Stimulated activated CD4-positive, alpha-beta T cell treated with anti-CD3 and anti-CD28 coated beads, Interleukin-12 subunit alpha, Interleukin-12 subunit beta, amount 100 ng/mL, for 24 hours (primary cell): ENCODE measurements at regions not wholly inside any gene's neighbourhood (a gene's known extent, or its start where the extent isn't known, plus 50 kb on each side); places are given as distances from the start of the nearest gene placed in this dataset.
"Not testable (repeated sequence)": the region's sequence is repeated elsewhere in the genome, so short reads cannot be mapped to it uniquely, and the experiment has no call there.

Experiments
- DNase-seq, 2 experiments: peaks; one replicate each; pipeline ENCODE4 v3.0.0-alpha.2; 2020; ENCODE audit warnings: low read depth in 2 of 2

DNA sequence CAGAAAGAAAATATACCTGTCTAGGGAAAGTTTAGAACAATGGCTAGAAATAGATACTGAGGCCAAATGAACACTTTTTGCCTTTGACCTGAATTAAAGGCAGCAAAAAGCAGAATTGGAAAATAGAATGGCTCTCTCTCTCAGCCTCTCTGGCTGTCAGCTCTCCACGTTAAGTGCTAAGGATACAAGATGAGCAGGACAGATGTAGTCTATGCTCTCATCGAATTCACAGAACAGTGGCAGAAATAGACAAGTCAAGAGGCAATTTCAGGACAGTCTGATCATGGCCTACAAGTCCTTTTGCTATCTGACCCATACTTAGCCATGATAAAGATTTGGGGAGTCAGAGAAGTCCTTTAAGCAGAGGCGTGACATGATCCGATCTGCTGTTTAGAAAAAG lies 120.2 kb upstream of the CREB1 start:
- no peak for DNase-seq

DNA sequence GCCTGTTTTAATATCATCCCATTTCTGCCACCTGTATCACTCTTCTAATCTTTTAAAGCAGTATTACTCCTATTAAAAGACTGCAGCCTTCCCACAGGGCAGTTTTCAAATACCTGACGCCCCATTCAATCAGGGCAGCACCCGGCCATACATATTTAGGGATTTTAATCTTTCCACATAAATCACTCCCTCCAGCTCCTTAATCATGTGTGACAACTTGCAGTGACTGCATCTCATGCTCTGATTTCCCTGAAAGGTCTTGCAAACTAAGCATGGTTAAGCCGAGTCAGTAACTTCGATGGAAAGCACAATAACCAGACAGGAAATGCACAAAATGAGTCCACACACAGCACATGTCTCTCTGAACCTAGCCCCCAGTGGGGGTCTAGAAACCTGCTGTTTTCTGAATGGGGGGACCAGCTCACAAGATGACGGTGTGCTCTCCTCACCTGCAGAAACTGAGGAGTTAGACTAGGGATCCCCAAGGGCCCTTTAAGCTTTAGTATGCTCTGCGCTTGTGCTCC lies 116.9 kb upstream of the CREB1 start:
- no peak for DNase-seq

DNA sequence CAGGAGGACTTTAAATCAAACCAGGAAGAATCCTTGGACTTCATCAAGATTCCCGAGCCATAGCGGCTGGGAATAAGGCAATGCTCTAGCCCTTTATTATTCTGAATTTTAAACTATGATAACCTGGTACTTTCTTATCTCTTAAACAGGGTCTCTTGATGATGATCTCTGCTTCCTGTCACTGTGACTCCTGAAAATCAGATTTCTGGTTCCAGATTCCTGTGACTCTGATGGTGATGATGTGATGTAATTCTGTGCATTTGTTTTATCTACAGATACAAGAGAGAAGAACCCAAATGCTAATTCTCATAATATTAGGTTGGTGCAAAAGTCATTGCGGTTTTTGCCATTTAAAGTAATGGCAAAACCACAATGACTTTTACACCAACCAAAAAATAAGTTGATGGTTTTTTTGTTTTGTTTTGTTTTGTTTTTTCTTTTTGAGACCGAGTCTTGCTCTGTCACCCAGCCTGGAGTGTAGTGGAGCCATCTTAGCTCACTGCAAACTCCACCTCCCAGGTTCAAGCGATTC lies 116.3 kb upstream of the CREB1 start:
- no peak for DNase-seq

DNA sequence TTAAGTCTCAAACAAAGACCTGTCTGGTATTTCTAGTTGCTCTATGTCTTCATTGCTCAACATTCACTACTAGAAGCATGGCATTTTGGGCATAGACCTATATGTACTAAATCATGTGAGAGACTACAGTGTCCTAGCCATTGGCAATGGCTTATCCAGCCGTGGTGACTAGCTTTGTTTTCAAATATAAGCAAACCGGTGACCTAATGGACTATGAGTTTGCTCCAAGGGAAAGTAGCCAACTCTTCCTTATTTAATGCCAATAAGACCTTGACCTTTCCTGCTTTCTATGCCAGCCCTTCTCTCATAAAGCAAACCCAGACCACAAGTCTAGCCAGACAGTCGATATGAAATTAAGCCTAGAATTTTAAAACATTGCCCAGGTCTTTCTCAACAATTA lies 113.7 kb upstream of the CREB1 start:
- DNase-seq, result no peak

DNA sequence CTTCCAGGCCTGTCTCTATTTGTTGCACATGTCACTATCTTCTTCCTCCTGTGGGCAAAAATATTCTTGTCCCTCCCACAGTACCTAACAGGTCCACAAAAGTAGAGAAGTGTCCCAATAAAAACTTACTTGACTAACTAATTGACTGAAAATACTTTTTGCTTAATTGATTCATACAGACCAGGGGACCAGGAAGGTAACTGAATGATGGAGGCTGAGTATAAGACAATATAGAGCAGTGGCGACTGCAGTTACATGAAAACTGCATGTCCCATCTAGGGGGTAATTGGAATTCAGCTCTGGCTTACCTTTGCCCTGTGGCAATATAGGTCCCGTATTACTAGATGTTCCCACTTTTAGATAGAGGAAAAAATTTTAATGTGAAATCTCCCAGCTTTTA lies 112.9 kb upstream of the CREB1 start:
- no peak for DNase-seq

DNA sequence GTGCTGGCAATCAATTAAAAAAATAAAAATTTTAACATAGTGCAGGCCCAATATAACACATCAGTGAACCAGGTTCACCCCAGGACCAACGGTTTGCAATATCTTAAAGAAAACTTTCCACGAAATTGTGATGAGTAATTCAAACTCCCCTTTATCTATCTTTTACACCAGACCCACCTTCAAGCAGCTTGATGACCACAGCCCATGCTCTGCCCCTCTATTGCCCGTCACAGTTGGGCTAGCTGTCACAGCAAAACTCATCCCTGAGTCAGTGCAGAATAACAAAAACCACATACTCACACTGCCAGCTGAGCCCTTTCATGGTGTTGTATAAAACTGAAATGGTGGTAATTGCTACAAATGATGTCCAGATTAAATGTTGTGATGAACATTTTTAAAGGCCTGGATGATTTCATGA lies 112.5 kb upstream of the CREB1 start:
- no peak for DNase-seq

DNA sequence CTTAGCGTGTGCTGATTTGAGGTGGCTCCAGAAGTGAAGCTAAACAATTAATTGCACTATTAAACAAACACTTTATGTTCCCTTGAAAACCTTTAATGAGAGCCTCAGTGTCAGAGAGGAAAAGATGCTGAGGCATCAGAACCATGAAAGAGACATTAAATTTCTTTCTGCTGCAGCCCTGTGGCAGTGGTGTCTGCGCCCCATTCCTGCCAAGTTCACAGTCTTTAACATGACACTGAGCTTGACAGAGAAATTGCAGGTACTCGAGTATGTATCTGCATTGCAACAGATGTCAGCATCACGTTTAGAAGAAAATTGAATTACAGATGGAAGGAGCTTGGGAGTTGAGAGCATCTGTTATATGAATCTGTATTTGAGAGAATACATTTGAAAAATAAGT lies 111.3 kb upstream of the CREB1 start:
- no peak for DNase-seq

DNA sequence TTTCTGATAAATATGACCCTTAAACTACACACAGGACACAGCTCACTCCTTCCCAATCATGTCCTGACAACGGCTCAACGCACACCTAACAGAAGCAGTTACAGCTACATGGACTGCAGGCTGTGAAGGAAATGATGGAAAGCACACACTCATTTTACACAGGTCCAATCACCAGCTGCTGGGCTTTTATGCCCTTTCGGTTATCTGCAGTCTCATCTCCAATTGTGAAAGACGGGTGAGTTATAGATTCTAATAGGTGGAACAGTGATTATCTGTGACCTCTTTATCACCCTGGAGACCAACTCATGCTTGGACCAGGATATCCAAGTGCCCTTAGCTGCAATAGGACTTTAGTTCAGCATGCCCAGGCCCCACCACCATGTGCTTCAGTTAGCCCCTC lies 110.4 kb upstream of the CREB1 start:
- no peak for DNase-seq

DNA sequence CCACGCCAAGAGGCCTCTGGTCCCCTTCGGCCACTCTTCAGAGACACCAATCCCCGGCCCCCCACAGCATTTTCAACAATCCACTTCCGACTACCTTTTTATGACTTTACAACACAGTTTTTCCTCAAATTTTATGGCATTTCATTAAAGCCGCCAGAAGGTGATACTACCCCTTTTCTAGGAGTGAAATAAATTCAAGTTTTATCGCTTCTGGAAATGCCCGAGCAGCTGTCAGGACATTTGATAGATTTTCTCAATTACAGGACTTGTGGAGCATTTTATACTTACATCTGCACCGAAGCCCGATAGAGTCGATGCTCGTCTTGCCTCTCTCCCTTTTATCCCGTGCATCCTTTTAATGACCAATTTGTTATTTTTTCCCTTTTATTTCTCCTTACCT lies 108.1 kb upstream of the CREB1 start:
- DNase-seq, result no peak

DNA sequence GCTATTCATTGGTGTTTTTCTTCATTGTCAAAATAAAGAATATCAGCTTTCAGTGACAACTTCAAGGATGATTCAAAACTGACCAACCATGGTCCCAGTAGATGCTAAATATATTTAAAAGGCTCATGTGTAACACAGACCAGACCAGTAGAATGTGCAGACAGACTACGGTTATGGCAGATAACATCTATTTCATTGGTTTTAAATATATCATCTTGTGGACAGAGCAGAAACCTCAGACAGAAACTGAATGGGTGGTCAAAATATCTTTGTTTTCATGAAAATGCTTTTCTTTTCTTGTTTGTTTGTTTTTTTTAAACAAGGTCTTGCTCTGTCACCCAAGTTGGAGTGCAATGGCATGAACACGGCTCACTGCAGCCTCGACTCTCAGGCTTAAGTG lies 107.4 kb upstream of the CREB1 start:
- DNase-seq, result no peak

DNA sequence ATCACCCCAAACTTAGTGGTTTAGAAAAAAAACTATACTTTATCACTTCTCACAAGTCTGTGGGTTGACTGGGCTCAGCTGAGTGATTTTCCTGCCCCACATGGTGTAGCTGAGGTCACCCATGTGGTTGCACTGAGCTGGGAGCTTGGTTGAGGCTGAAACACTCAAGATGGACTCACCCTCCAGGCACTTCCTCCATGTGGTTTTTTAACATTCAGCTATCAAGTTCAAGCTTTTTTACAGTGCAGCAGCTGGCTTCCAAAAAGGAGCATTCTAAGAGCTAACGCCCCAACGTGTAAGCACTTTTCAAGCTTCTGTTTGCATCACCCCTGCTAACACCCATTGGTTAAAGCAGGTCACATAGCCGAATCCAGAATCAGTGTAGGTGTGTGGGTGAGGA lies 105.9 kb upstream of the CREB1 start:
- peak in 1 of 2 experiments; percentile 24 for DNase-seq

DNA sequence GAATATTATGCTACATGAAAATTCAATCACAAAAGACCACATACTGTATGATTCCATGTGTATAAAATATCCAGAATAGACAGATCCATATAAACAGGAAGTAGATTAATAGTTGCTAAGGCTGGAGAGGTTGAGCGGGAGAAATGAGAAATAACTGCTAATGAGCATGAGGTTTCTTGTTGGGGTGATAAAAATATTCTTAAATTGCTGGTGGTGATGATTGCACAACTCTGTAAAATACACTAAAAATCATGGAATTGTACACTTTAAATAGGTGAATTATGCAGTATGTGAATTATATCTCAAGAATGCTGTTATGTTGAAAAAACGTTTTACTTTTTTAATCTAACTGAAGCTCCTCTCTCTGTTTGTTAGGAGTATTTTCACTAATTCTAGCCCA lies 101.8 kb upstream of the CREB1 start:
- DNase-seq, result no peak

DNA sequence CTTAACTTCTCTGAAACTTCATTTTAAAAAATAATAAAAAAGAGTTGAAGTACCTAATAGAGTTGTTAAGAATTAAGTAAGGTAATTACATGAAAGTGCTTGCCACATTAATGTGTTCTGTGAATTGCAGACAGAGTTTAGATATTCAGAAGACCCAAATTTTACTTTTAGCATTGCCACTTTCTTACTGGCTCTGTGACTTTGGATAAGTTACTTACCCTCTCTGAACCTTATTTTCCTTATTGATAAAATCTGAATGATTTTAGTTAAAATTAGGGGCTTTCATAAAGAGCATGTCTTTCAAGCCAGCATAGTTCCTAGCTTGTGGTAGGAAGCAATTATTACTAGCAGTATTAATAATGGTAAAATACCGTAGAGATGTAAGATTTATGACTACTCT lies 101.2 kb upstream of the CREB1 start:
- no peak for DNase-seq

DNA sequence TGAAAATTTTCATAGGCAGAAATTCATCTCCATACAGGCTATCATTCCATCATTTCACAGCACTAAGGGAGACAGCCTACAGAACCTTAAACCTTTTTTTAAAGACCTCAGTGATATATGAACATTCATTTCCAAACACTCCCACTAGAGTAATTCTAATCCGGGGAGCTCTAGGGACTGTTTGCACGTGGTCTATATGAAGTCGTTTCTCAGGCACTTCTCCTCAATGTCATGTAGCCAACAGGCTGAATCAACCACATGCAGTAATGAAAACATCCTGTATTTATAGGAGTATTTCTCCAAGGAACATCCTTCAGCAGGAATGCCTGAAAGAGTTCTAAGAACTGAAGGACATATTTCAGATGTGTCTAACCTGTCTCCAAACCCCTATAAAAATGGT lies 97.3 kb upstream of the CREB1 start:
- no peak for DNase-seq

DNA sequence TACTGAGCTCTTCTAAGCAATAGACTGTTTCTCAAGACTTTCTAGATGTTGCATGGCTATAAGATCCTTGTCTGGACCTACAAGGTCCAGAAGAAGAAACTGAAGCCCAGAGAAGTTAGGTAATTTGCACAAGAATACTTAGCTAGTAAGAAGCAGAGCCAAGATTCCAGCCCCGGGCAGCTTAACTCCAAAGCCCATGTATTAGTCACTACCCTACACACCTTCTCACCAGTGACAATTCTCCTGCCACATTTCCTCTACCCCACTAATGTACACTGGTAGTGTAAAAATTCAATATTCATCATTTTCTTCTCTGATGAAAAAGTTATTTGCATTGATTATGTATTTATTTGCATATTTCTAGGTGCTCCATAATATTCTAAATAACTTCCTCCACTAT lies 95.5 kb upstream of the CREB1 start:
- DNase-seq, result no peak

DNA sequence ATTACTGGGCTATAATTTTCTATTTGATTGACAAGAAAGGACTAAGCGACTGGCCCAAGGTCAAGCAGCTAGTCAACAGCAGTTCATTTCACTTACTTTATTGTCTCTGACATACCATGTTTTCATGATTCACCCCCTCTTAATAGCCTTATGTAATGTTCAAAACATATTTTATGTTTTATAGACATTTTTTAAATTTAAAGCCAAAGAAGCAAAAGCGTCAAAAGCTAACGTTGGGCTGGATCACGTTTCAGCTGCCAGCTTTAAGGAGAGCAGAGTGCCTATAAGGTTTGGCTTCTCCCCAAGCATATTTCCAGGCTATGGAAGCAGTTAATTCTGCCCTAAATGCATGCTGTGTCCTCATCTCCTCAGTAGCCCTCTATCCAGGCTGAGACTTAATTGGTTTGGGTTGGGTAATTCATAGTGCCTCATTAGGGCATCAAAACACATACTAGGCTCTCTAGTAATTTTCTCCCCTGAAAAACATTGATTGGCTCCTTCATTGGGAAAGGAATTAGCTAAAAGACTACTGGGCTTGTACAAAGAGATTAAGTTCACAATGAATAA lies 94.8 kb upstream of the CREB1 start:
- no peak for DNase-seq

DNA sequence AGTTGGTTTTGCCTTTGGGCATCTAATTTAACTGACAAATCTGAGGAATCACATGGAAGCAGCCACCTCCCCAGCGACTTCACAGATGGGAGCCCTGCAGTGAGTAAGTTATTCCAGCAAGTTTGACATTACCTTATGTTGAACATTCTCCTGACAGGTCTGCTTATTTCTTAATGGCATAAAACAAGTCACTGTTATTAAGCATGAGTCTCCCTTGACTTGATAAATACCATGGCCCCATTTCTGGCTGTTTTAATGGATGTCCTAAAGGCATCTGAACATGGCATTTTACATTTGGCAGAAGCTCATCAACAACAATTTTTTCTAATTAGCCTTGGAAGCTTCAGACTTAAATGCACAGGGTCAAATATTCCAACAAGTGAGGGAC lies 92.6 kb upstream of the CREB1 start:
- no peak for DNase-seq

DNA sequence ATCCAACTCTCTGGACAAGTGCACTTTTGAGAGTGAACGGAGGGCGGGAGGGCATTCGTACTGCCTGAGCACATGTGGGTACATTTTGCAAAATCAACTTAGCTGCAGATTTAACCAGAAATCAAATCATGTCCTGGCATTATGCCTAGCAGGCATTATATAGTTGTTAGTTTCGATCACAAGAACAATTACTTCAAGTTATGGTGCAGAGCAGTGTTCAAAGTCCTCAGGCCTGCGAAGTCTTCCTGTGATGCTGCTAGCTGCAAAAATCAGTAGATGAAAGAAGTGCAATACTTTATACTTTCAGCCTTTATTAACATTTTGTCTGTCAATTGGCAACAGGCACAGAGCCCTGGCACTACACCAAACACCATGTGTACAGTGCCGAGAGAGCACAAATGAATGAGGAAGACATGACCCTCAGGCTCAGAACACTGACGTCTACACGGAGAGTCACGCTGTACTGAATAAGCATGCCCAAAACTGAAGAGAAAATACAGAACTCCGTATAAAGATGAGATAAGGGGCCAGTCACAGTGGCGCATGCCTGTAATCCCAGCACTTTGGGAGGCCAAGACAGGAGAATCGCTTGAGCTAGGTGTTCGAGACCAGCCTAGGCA lies 92.1 kb upstream of the CREB1 start:
- DNase-seq, result no peak

DNA sequence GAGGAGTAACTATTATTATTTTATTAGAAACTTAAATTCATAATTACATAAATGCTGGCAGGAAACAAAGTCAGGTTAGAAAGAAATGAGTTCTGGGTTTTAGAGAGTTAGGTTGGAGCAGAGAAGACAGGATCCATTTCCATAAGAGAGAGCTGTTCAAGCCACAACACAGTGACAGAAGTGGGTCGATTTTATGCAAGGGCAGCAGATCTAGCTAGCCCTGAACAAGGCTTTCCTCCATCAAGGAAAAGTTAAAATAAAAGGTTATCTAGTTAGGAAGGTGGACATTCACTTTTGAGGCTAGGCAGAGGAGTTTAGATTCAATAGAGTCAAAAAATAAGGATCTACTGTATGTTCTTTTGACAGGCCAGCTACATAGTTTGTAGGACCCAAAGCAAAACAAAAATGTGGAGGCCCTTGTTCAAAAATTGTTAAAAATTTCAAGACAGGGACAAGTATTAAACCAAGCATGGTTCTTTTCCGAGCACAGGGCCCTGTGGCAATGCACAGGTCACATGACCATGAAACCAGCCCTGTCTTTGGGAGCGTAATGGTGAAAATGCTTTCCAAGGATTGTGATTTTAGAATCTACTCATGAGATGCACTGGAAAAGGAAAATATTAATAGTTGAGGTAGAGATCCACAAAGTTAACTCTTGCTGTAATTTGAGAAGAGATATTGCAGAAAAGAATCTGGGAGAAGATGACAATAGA lies 91.2 kb upstream of the CREB1 start:
- DNase-seq, result no peak

DNA sequence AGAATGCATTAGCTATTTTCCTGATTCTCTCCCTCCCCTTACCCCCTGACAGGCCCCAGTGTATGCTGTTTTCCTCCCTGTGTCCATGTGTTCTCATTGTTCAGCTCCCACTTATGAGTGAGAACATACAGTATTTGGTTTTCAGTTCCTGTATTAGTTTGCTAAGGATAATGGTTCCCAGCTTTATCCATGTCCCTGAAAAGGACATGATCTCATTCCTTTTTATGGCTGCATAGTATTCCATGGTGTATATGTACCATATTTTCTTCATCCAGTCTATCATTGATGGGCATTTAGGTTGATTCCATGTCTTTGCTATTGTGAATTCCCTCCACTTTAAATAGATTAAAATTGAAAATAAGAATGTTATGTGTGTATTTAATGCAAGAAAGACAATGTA lies 89.9 kb upstream of the CREB1 start:
- not testable (repeated sequence) for DNase-seq

DNA sequence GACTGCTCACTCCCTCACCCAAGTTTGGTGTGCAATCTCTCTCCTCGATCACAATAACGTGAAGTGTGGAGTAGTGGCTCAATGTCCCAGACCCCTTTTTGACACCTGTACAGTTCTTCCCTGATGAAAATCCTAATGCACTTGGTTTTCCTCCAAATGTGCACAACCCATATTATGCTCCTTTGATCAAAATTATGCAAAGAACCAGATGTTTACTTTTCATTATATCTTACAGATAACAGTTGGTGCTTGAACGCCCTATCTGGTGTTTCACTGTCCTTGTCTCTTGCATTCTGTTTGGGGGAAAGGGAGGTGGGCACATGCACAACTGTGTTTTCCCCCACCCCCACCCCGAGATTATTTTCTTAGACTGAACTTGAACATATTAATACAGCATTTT lies 85.0 kb upstream of the CREB1 start:
- DNase-seq, result no peak

DNA sequence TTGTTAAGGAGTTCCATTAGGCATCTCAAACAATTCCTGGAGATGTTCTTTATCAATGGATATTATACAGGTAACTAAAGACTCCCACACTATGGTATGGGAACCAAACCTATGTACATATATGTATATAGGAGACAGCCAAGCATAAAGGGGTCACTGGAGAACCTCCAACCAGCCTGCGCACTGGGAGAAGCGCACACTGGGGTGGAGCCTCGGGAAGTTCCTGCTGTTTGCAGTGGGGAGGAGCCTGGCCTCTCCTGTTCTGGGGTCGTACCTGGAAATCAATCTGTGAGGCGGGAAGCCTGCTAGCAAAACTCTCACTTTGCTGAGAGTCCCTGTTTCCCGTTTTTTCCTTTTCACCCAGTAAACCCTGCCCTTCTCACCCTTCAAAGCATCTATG lies 83.1 kb upstream of the CREB1 start:
- no peak for DNase-seq

DNA sequence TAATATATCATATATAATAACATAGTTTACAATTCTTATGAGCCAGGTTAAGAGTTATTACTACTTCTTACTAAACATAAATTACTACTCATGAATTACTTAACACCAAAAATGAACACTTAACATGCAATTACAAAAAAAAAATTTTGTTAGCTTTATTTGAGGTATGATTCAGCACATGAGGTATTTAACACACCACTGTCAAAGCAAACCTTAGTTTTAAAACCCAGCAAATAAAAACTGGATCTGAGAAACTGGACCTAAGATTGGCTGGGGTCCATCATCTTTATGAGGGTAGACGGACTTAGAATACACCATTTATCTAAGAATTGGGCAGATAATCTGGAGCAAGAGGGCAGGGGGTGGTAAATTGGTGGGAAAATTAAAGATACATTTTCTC lies 81.8 kb upstream of the CREB1 start:
- DNase-seq, result no peak
